MM.1S (cell line): ENCODE measurements at regions not wholly inside any gene's neighbourhood (a gene's known extent, or its start where the extent isn't known, plus 50 kb on each side); places are given as distances from the start of the nearest gene placed in this dataset.

Source experiments
- DNase-seq: peaks from one replicate; pipeline ENCODE4 v3.0.0-alpha.2; 2015
- H2AFZ ChIP-seq: fragments of 300-600 bp; sonication (generic); 2 replicates; pipeline ENCODE4 v1.6.0; 2016; ENCODE audit warnings: antibody characterized with exemption, low read length
- H3F3A ChIP-seq: fragments of 300-600 bp; sonication (generic); 2 replicates; pipeline ENCODE4 v1.6.1; 2016; ENCODE audit warnings: mild to moderate bottlenecking, antibody characterized with exemption, low read length, moderate library complexity, mixed read lengths; ENCODE audit not compliant: insufficient read depth
- H3K27ac ChIP-seq: fragments of 300-600 bp; sonication (generic); 2 replicates; pipeline ENCODE4 v1.5.1; 2016; ENCODE audit warnings: mild to moderate bottlenecking, low read length
- H3K27me3 ChIP-seq: fragments of 300-600 bp; sonication (generic); replicated peaks from 2 replicates; pipeline ENCODE4 v1.6.0; 2016; ENCODE audit warnings: low read length; ENCODE audit not compliant: insufficient read depth
- H3K36me3 ChIP-seq: fragments of 300-600 bp; sonication (generic); replicated peaks from 2 replicates; pipeline ENCODE4 v1.6.1; 2016; ENCODE audit warnings: mild to moderate bottlenecking, low read length, mixed read lengths; ENCODE audit not compliant: insufficient read depth
- H3K4me1 ChIP-seq: fragments of 300-600 bp; sonication (generic); 2 replicates; pipeline ENCODE4 v1.6.1; 2016; ENCODE audit warnings: low read length, mixed read lengths
- H3K4me2 ChIP-seq: fragments of 300-600 bp; sonication (generic); 2 replicates; pipeline ENCODE4 v1.6.0; 2016; ENCODE audit warnings: low read depth, low read length
- H3K4me3 ChIP-seq: fragments of 300-600 bp; sonication (generic); 2 replicates; pipeline ENCODE4 v1.5.1; 2016; ENCODE audit warnings: low read length, mixed read lengths
- H3K79me2 ChIP-seq: fragments of 300-600 bp; sonication (generic); 2 replicates; pipeline ENCODE4 v1.6.1; 2016; ENCODE audit warnings: mixed run types, low read length, mixed read lengths
- H3K9ac ChIP-seq: fragments of 300-600 bp; sonication (generic); 2 replicates; pipeline ENCODE4 v1.6.1; 2016; ENCODE audit warnings: low read length, mixed read lengths
- H3K9me2 ChIP-seq: fragments of 300-600 bp; sonication (generic); replicated peaks from 2 replicates; pipeline ENCODE4 v1.6.1; 2016; ENCODE audit warnings: mild to moderate bottlenecking, low read length, mixed read lengths; ENCODE audit not compliant: insufficient read depth
- H3K9me3 ChIP-seq: fragments of 300-600 bp; sonication (generic); replicated peaks from 2 replicates; pipeline ENCODE4 v1.6.1; 2016; ENCODE audit warnings: mild to moderate bottlenecking, low read length, mixed read lengths; ENCODE audit not compliant: insufficient read depth
- H4K20me1 ChIP-seq: fragments of 300-600 bp; sonication (generic); 2 replicates; pipeline ENCODE4 v1.6.1; 2016; ENCODE audit warnings: mild to moderate bottlenecking, low read length, moderate library complexity, mixed read lengths; ENCODE audit not compliant: insufficient read depth
- EZH2 ChIP-seq: fragments of 300-600 bp; sonication (generic); optimal IDR thresholded peaks from 2 replicates; pipeline ENCODE3; 2017; ENCODE audit warnings: low read depth, mild to moderate bottlenecking, antibody characterized with exemption, low read length, mixed read lengths
- EZH2phosphoT487 ChIP-seq: fragments of 300-600 bp; sonication (generic); IDR thresholded peaks from 2 replicates; pipeline ENCODE4 v1.6.1; 2018; ENCODE audit warnings: antibody characterized with exemption, low read length
- TF ChIP-seq, protein P1 (sequence below): fragments of 300-600 bp; sonication (generic); IDR thresholded peaks from 2 replicates; pipeline ENCODE4 v1.5.1; 2016; ENCODE audit warnings: antibody characterized with exemption, low read length, mixed read lengths

DNA sequence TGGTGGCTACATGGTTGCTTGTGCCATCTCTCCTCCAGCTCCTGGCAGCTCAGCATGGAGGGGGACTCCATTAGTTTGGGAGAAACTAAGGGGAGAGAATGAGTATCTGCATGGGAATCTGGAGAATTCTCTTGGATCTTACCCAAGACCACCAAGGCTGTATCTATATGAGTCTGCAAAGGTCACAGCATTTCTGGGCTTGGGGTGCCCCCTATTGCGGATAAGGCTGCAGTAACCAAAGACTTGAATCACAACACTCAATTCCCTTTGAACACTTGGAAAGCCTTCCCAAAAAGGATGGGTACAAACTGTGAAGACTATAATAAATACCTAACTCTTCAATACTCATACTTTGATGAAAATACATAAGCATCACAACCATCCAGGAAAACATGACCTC lies 623.5 kb upstream of the NR3C2 start:
- Histone ChIP-seq H3K79me2 (no peaks in the 10 kb centered on the region), H3K9me3 (no peaks in the 10 kb centered on the region), H4K20me1 (no peaks in the 10 kb centered on the region), H3K9ac (no peak overlapping the region), H3K4me2 (no peak overlapping the region), H3K9me2 (no peaks in the 10 kb centered on the region), H3F3A (no peaks in the 10 kb centered on the region), H3K27me3 (no peaks in the 10 kb centered on the region), H3K4me1 (no peaks in the 10 kb centered on the region), H3K36me3 (no peaks in the 10 kb centered on the region), H3K4me3 (no peak overlapping the region), H2AFZ (no peak overlapping the region), H3K27ac (no peak overlapping the region)
- TF ChIP-seq, protein P1, sequence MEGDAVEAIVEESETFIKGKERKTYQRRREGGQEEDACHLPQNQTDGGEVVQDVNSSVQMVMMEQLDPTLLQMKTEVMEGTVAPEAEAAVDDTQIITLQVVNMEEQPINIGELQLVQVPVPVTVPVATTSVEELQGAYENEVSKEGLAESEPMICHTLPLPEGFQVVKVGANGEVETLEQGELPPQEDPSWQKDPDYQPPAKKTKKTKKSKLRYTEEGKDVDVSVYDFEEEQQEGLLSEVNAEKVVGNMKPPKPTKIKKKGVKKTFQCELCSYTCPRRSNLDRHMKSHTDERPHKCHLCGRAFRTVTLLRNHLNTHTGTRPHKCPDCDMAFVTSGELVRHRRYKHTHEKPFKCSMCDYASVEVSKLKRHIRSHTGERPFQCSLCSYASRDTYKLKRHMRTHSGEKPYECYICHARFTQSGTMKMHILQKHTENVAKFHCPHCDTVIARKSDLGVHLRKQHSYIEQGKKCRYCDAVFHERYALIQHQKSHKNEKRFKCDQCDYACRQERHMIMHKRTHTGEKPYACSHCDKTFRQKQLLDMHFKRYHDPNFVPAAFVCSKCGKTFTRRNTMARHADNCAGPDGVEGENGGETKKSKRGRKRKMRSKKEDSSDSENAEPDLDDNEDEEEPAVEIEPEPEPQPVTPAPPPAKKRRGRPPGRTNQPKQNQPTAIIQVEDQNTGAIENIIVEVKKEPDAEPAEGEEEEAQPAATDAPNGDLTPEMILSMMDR = no peak
- TF ChIP-seq EZH2 = no peak
- no peak for TF ChIP-seq EZH2phosphoT487
- no peak for DNase-seq

DNA sequence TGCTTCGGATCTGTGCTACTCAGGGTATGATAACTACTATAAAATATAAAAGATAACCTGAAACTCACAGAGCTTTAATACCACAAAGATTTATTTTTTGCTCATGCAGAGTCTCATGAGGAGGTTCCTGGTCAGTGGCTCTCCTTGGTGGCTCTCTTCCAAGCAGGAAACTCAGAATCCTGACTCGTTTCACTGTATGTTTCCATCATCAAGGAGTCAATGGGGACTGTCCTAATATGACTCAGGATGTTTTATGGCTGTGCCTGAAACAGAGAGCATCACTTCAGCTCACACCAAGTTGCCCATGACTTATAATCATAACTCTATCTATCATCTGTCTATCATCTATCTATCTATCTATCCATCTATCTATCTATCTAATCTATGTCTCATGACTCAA lies 620.8 kb upstream of the NR3C2 start:
- TF ChIP-seq, protein P1 = no peak
- TF ChIP-seq EZH2phosphoT487 = no peak
- no peaks in the 10 kb centered on the region for H3K9me3 ChIP-seq

DNA sequence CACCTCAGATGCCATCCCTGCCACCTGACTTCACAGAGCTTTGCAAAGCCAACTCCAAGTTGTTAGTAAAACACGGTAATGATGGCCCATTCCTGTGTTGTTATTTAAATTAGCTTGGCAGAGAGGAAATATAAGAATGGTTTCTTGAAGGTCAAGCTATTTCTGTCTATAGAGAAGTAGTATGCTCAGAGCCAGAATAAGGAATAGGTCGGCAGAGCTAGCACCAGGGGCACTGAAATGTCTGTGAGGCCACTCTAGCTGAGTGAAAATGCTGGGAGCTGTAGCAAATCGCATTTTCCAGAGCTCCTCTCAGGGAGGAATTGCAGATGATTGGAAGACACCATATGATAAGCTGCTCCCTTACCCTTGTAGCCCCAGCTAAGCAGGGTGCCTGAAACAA lies 615.4 kb upstream of the NR3C2 start:
- no peaks in the 10 kb centered on the region for H3K79me2 ChIP-seq
- DNase-seq = no peak
- H3K36me3 ChIP-seq = no peaks in the 10 kb centered on the region
- no peaks in the 10 kb centered on the region for H3F3A ChIP-seq
- no peak overlapping the region for H3K9ac ChIP-seq
- H2AFZ ChIP-seq = no peak overlapping the region
- H3K27ac ChIP-seq = no peak overlapping the region
- H3K4me2 ChIP-seq = no peak overlapping the region
- TF ChIP-seq, protein P1 = no peak
- TF ChIP-seq EZH2phosphoT487 = no peak
- TF ChIP-seq EZH2 = no peak
- H3K4me1 ChIP-seq = no peaks in the 10 kb centered on the region
- no peak overlapping the region for H3K4me3 ChIP-seq
- no peaks in the 10 kb centered on the region for H3K9me2 ChIP-seq
- no peaks in the 10 kb centered on the region for H3K27me3 ChIP-seq
- H4K20me1 ChIP-seq = no peaks in the 10 kb centered on the region
- H3K9me3 ChIP-seq = no peaks in the 10 kb centered on the region

More for the DNA sequence above, 620.8 kb upstream of the NR3C2 start:
- H3K79me2 ChIP-seq = no peaks in the 10 kb centered on the region
- no peaks in the 10 kb centered on the region for H3F3A ChIP-seq
- H3K4me2 ChIP-seq = no peak overlapping the region
- no peak for DNase-seq
- no peak overlapping the region for H2AFZ ChIP-seq
- no peaks in the 10 kb centered on the region for H4K20me1 ChIP-seq
- no peaks in the 10 kb centered on the region for H3K9me2 ChIP-seq
- H3K9ac ChIP-seq = no peak overlapping the region
- no peaks in the 10 kb centered on the region for H3K27me3 ChIP-seq
- no peaks in the 10 kb centered on the region for H3K36me3 ChIP-seq
- H3K27ac ChIP-seq = no peak overlapping the region
- no peaks in the 10 kb centered on the region for H3K4me1 ChIP-seq
- no peak overlapping the region for H3K4me3 ChIP-seq

DNA sequence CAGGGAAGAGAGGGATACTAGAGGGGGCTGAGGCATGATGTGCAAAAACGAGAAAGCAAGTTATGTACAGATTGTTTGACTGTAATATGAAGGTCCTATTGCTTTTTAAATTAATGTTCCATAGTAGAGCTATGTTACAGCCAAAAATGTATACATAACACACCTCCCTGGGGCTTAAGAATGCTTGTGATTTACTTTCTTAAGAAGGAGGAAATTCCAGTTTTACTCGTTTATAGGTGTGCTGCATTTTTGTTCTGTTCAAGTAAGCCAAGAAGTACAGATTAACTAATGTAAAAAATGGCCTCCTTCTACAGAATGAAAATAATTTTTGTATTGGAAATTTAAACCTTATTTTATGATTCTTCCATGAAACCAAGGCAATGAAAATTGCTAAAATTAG lies 614.4 kb upstream of the NR3C2 start:
- Histone ChIP-seq H3K79me2 (no peaks in the 10 kb centered on the region), H3K27ac (no peak overlapping the region), H3K4me3 (no peak overlapping the region), H3K9me2 (no peaks in the 10 kb centered on the region), H2AFZ (no peak overlapping the region), H3K36me3 (no peaks in the 10 kb centered on the region), H3K4me2 (no peak overlapping the region), H3F3A (no peaks in the 10 kb centered on the region), H3K9ac (no peak overlapping the region), H3K4me1 (no peaks in the 10 kb centered on the region), H3K9me3 (no peaks in the 10 kb centered on the region), H3K27me3 (no peaks in the 10 kb centered on the region), H4K20me1 (no peaks in the 10 kb centered on the region)
- DNase-seq = no peak
- TF ChIP-seq EZH2phosphoT487 (no peak), EZH2 (no peak)
- TF ChIP-seq, protein P1 = no peak
